Mesendoderm (in vitro differentiated cells): ENCODE measurements at regions not wholly inside any gene's neighbourhood (a gene's known extent, or its start where the extent isn't known, plus 50 kb on each side); places are given as distances from the start of the nearest gene placed in this dataset.
"Not testable (repeated sequence)": the region's sequence is repeated elsewhere in the genome, so short reads cannot be mapped to it uniquely, and the experiment has no call there.

Experiments used
- DNase-seq: peaks from one replicate; pipeline ENCODE4 v3.0.0; 2013
- H2AK5ac ChIP-seq: 2 replicates; pipeline ENCODE4 v1.6.1; 2013; ENCODE audit warnings: low read length, inconsistent platforms
- H2BK120ac ChIP-seq: 2 replicates; pipeline ENCODE4 v1.6.1; 2013; ENCODE audit warnings: low read depth, mild to moderate bottlenecking, low read length, moderate library complexity, mixed read lengths
- H2BK15ac ChIP-seq: replicated peaks from 2 replicates; pipeline ENCODE4 v1.6.1; 2013; ENCODE audit warnings: low read depth, mild to moderate bottlenecking, moderate library complexity
- H2BK5ac ChIP-seq: 2 replicates; pipeline ENCODE4 v1.6.1; 2013; ENCODE audit warnings: low read length, inconsistent platforms
- H3K18ac ChIP-seq: 2 replicates; pipeline ENCODE4 v1.6.1; 2013; ENCODE audit warnings: mild to moderate bottlenecking, low read length, mixed read lengths
- H3K23ac ChIP-seq: one replicate; pipeline ENCODE4 v1.6.1; 2013; ENCODE audit warnings: low read length
- H3K27ac ChIP-seq: 2 replicates; pipeline ENCODE4 v1.5.1; 2013; ENCODE audit warnings: low read depth, mild to moderate bottlenecking, inconsistent platforms, low read length, moderate library complexity
- H3K27me3 ChIP-seq: 2 replicates; pipeline ENCODE4 v1.6.1; 2013; ENCODE audit warnings: low read length, control low read depth, mild to moderate bottlenecking, inconsistent platforms; ENCODE audit not compliant: insufficient read depth, poor library complexity
- H3K36me3 ChIP-seq: 2 replicates; pipeline ENCODE4 v1.6.1; 2013; ENCODE audit warnings: low read length, inconsistent platforms; ENCODE audit not compliant: control insufficient read depth, insufficient read depth
- H3K4ac ChIP-seq: one replicate; pipeline ENCODE4 v1.6.1; 2013; ENCODE audit warnings: low read depth, mild to moderate bottlenecking, low read length, moderate library complexity
- H3K4me1 ChIP-seq: 2 replicates; pipeline ENCODE4 v1.6.1; 2013; ENCODE audit warnings: low read depth, low read length, inconsistent platforms; ENCODE audit not compliant: control insufficient read depth
- H3K4me2 ChIP-seq: 2 replicates; pipeline ENCODE4 v1.6.1; 2013; ENCODE audit warnings: low read length
- H3K4me3 ChIP-seq: 2 replicates; pipeline ENCODE4 v1.5.1; 2013; ENCODE audit warnings: mild to moderate bottlenecking, low read length
- H3K56ac ChIP-seq: one replicate; pipeline ENCODE4 v1.6.1; 2013; ENCODE audit warnings: low read length
- H3K79me1 ChIP-seq: 2 replicates; pipeline ENCODE4 v1.6.1; 2013; ENCODE audit warnings: low read length, inconsistent platforms
- H3K79me2 ChIP-seq: 2 replicates; pipeline ENCODE4 v1.6.1; 2013; ENCODE audit warnings: mild to moderate bottlenecking, low read length; ENCODE audit not compliant: control insufficient read depth, insufficient read depth
- H3K9ac ChIP-seq: 2 replicates; pipeline ENCODE4 v1.6.1; 2013; ENCODE audit warnings: low read length, inconsistent platforms
- H4K5ac ChIP-seq: one replicate; pipeline ENCODE4 v1.6.1; 2013; ENCODE audit warnings: low read length
- H4K8ac ChIP-seq: one replicate; pipeline ENCODE4 v1.6.1; 2013; ENCODE audit warnings: low read depth, mild to moderate bottlenecking, control low read depth, low read length, moderate library complexity
- WGBS: extraction: QIAGEN DNeasy Blood & Tissue Kit; methylation state at CpG from one replicate; pipeline ENCODE4 v1.1.7; 2013; ENCODE audit warnings: low lambda C conversion rate, missing lambda C conversion rate; ENCODE audit not compliant: insufficient coverage; ENCODE audit errors: extremely low coverage; 5-methylcytosine and 5-hydroxymethylcytosine counted together
- small RNA-seq: library from polyadenylated mRNA; stranded (forward); fragments of <200 nt; extraction: miRNeasy Mini kit (QIAGEN cat#:217004); gene quantifications from one replicate; pipeline ENCODE3, GENCODE V24; 2013; ENCODE audit not compliant: insufficient read depth

GRCh38 chrX:76643590-76643989, 216.1 kb downstream of the MAGEE1 start:
- no peak overlapping the region for H3K56ac ChIP-seq
- no peak overlapping the region for H3K9ac ChIP-seq
- DNase-seq: no peak
- H2BK120ac ChIP-seq: no peak overlapping the region
- no peak overlapping the region for H3K18ac ChIP-seq
- no peak overlapping the region for H4K5ac ChIP-seq
- WGBS: no CpG with 5 or more reads among the region's 2 CpGs
- H2BK15ac ChIP-seq: no peak overlapping the region
- no peak overlapping the region for H3K27ac ChIP-seq
- H3K4ac ChIP-seq: no peak overlapping the region
- H3K79me2 ChIP-seq: no peaks in the 10 kb centered on the region
- no peaks in the 10 kb centered on the region for H3K36me3 ChIP-seq
- no peak overlapping the region for H4K8ac ChIP-seq
- H3K4me1 ChIP-seq: no peaks in the 10 kb centered on the region
- no peak overlapping the region for H2AK5ac ChIP-seq
- no peak overlapping the region for H3K4me3 ChIP-seq
- H3K79me1 ChIP-seq: no peaks in the 10 kb centered on the region
- H3K4me2 ChIP-seq: no peak overlapping the region
- H2BK5ac ChIP-seq: no peak overlapping the region
- no peaks in the 10 kb centered on the region for H3K27me3 ChIP-seq
- H3K23ac ChIP-seq: no peak overlapping the region

GRCh38 chrX:76651369-76651768, 223.9 kb downstream of the MAGEE1 start:
- not testable (repeated sequence) for H2BK120ac ChIP-seq, H3K18ac ChIP-seq, DNase-seq, H3K9ac ChIP-seq, H2BK5ac ChIP-seq, H3K4me1 ChIP-seq, H3K23ac ChIP-seq, H3K79me1 ChIP-seq, H3K27ac ChIP-seq, H3K4me3 ChIP-seq, H3K56ac ChIP-seq, H2BK15ac ChIP-seq, H4K5ac ChIP-seq, H3K4me2 ChIP-seq, H3K4ac ChIP-seq, H3K27me3 ChIP-seq, H4K8ac ChIP-seq, H2AK5ac ChIP-seq, H3K36me3 ChIP-seq, H3K79me2 ChIP-seq
- WGBS: no CpG with 5 or more reads among the region's 3 CpGs

GRCh38 chrX:76657499-76657898, 230.0 kb downstream of the MAGEE1 start:
- no peak overlapping the region for H2BK120ac ChIP-seq
- H3K4ac ChIP-seq: no peak overlapping the region
- H3K23ac ChIP-seq: no peak overlapping the region
- no peaks in the 10 kb centered on the region for H3K79me2 ChIP-seq
- no peak overlapping the region for H3K56ac ChIP-seq
- no peak overlapping the region for H2BK5ac ChIP-seq
- no peak overlapping the region for H4K5ac ChIP-seq
- no peaks in the 10 kb centered on the region for H3K36me3 ChIP-seq
- no peaks in the 10 kb centered on the region for H3K79me1 ChIP-seq
- no peak overlapping the region for H2AK5ac ChIP-seq
- H3K27ac ChIP-seq: no peak overlapping the region
- no peak overlapping the region for H4K8ac ChIP-seq
- no peaks in the 10 kb centered on the region for H3K4me1 ChIP-seq
- H3K27me3 ChIP-seq: no peaks in the 10 kb centered on the region
- H3K18ac ChIP-seq: no peak overlapping the region
- no peak overlapping the region for H3K4me3 ChIP-seq
- no peak overlapping the region for H2BK15ac ChIP-seq
- DNase-seq: no peak
- H3K4me2 ChIP-seq: no peak overlapping the region
- H3K9ac ChIP-seq: no peak overlapping the region

Small RNA genes in the stretch of these regions (small RNA-seq; reads per million reads assigned to genes)
- gene RNA5SP508: 0.72 reads per million
